ENCODE measurements at regions not wholly inside any gene's neighbourhood (a gene's known extent, or its start where the extent isn't known, plus 50 kb on each side); places are given as distances from the start of the nearest gene placed in this dataset.

- POLR2A ChIA-PET: no interaction called here
- H3K4me3 ChIP-seq (ENCODE audit: low read depth, low read length): no peak overlapping the region
- H3K4me1 ChIP-seq (ENCODE audit: control insufficient read depth, insufficient read depth, low read length): no peaks in the 10 kb centered on the region
- CTCF ChIA-PET: interaction anchor here (0.7 to 1.1 kb wide), 4 partner anchors 15 to 245 kb away, joined by 3 to 5 read pairs (median 3); no protein-coding TSS in a partner anchor
- no peaks in the 10 kb centered on the region for H3K9me3 ChIP-seq (ENCODE audit: control insufficient read depth, insufficient read depth, low read depth, low read length)
- no peak for TF ChIP-seq ZIC2 (tag by site-specific recombination; IDR thresholded peaks at IDR 0.05)
- TF ChIP-seq ZNF214 (tag by site-specific recombination; IDR thresholded peaks at IDR 0.05; ENCODE audit: borderline replicate concordance): no peak
- no peak for TF ChIP-seq ZXDB (tag by site-specific recombination; IDR thresholded peaks at IDR 0.05)
- TF ChIP-seq ZNF138 (tag by site-specific recombination; IDR thresholded peaks at IDR 0.05; ENCODE audit: borderline replicate concordance): no peak
- TF ChIP-seq ZNF146 (tag by site-specific recombination; IDR thresholded peaks at IDR 0.05): no peak
- no peak for TF ChIP-seq ZNF280C (tag by site-specific recombination; IDR thresholded peaks at IDR 0.05)
- no peak for TF ChIP-seq ZBTB20 (tag by site-specific recombination; IDR thresholded peaks at IDR 0.05)
- no peak for TF ChIP-seq ZSCAN16 (tag by site-specific recombination; IDR thresholded peaks at IDR 0.05)
- no peak for TF ChIP-seq ZNF426 (tag by site-specific recombination; IDR thresholded peaks at IDR 0.05)
- H3K27ac ChIP-seq (ENCODE audit: extremely low read depth, low read depth, low read length): no peak overlapping the region
- no peaks in the 10 kb centered on the region for H3K36me3 ChIP-seq (ENCODE audit: control insufficient read depth in 2 of 2, insufficient read depth in 1 of 2, low read length in 2 of 2)
These were observed 199.0 kb downstream of the EMX2 start for GRCh38 chr10:117741524-117741923.

GRCh38 chr10:117743509-117743908 is 201.0 kb downstream of the EMX2 start:
- H3K4me1 ChIP-seq (ENCODE audit: control insufficient read depth, insufficient read depth, low read length): no peaks in the 10 kb centered on the region
- no peak overlapping the region for H3K27ac ChIP-seq (ENCODE audit: extremely low read depth, low read depth, low read length)
- ChIA-PET POLR2A (no interaction called here), CTCF (interaction anchor here (0.6 kb wide), 1 partner anchor 390 kb away, joined by 3 read pairs; no protein-coding TSS in a partner anchor)
- H3K36me3 ChIP-seq (ENCODE audit: control insufficient read depth in 2 of 2, insufficient read depth in 1 of 2, low read length in 2 of 2): no peaks in the 10 kb centered on the region
- H3K4me3 ChIP-seq (ENCODE audit: low read depth, low read length): no peak overlapping the region
- TF ChIP-seq ZNF544 (tag by site-specific recombination; IDR thresholded peaks at IDR 0.05) (no peak), MYNN (tag by site-specific recombination; IDR thresholded peaks at IDR 0.05; ENCODE audit: borderline replicate concordance) (no peak), SP2 (tag by site-specific recombination; IDR thresholded peaks at IDR 0.05) (no peak), GFI1B (tag by site-specific recombination; IDR thresholded peaks at IDR 0.05) (no peak), ZNF501 (tag by site-specific recombination; IDR thresholded peaks at IDR 0.05) (no peak), ZNF140 (tag by site-specific recombination; IDR thresholded peaks at IDR 0.05) (no peak), ZNF169 (tag by site-specific recombination; IDR thresholded peaks at IDR 0.05) (no peak), ZNF423 (tag by site-specific recombination; IDR thresholded peaks at IDR 0.05) (no peak), ZNF843 (tag by site-specific recombination; IDR thresholded peaks at IDR 0.05) (no peak), HIC1 (tag by site-specific recombination; IDR thresholded peaks at IDR 0.05) (no peak), ZNF280D (tag by site-specific recombination; IDR thresholded peaks at IDR 0.05) (no peak), ZXDB (tag by site-specific recombination; IDR thresholded peaks at IDR 0.05) (no peak), AEBP2 (tag by site-specific recombination; IDR thresholded peaks at IDR 0.05; ENCODE audit: borderline replicate concordance) (no peak), ZFP69B (tag by site-specific recombination; IDR thresholded peaks at IDR 0.05) (no peak)
- no peaks in the 10 kb centered on the region for H3K9me3 ChIP-seq (ENCODE audit: control insufficient read depth, insufficient read depth, low read depth, low read length)
